ENCODE measurements at regions not wholly inside any gene's neighbourhood (a gene's known extent, or its start where the extent isn't known, plus 50 kb on each side); places are given as distances from the start of the nearest gene placed in this dataset.
A peak's percentile ranks its signal among the peaks of the same experiment; 100 is the strongest.

- ChIA-PET POLR2A (no interaction called here), CTCF (no interaction called here)
- no peak for DNase-seq (ENCODE audit: extremely low spot score)
- TF ChIP-seq ELF4 (IDR thresholded peaks at IDR 0.05), result no peak
- no peak for TF ChIP-seq FOXA1 (IDR thresholded peaks at IDR 0.05)
- TF ChIP-seq NFRKB (IDR thresholded peaks at IDR 0.05), result no peak
- no peak for TF ChIP-seq SUZ12 (IDR thresholded peaks at IDR 0.05)
- TF ChIP-seq, protein P1, sequence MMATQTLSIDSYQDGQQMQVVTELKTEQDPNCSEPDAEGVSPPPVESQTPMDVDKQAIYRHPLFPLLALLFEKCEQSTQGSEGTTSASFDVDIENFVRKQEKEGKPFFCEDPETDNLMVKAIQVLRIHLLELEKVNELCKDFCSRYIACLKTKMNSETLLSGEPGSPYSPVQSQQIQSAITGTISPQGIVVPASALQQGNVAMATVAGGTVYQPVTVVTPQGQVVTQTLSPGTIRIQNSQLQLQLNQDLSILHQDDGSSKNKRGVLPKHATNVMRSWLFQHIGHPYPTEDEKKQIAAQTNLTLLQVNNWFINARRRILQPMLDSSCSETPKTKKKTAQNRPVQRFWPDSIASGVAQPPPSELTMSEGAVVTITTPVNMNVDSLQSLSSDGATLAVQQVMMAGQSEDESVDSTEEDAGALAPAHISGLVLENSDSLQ (IDR thresholded peaks at IDR 0.05), result no peak
- TF ChIP-seq ARNT (IDR thresholded peaks at IDR 0.05), result no peak
- no peak for TF ChIP-seq L3MBTL2 (conservative IDR thresholded peaks at IDR 0.05)
- no peak for TF ChIP-seq FOXK2 (IDR thresholded peaks at IDR 0.05)
- TF ChIP-seq ZNF384 (IDR thresholded peaks at IDR 0.05), result no peak
- TF ChIP-seq BHLHE40 (IDR thresholded peaks at IDR 0.05; ENCODE audit: borderline replicate concordance), result no peak
- TF ChIP-seq LEF1 (IDR thresholded peaks at IDR 0.05; ENCODE audit: borderline replicate concordance), result no peak
- TF ChIP-seq CTBP1 (IDR thresholded peaks at IDR 0.05; ENCODE audit: borderline replicate concordance), result no peak
- TF ChIP-seq SP1 (IDR thresholded peaks at IDR 0.05), result no peak
- no peak for TF ChIP-seq TARDBP (IDR thresholded peaks at IDR 0.05)
Measured at GRCh38 chr4:129236351-129236750, 140.4 kb downstream of the C4orf33 start.

GRCh38 chr4:129239088-129239487 is 143.1 kb downstream of the C4orf33 start:
- ChIA-PET POLR2A (no interaction called here), CTCF (no interaction called here)
- TF ChIP-seq BHLHE40 (IDR thresholded peaks at IDR 0.05; ENCODE audit: borderline replicate concordance) (no peak), L3MBTL2 (conservative IDR thresholded peaks at IDR 0.05) (no peak), FOXK2 (IDR thresholded peaks at IDR 0.05) (no peak), NFRKB (IDR thresholded peaks at IDR 0.05) (no peak), HDGF (IDR thresholded peaks at IDR 0.05; ENCODE audit: borderline replicate concordance) (no peak), ELF4 (IDR thresholded peaks at IDR 0.05) (no peak), SP1 (IDR thresholded peaks at IDR 0.05) (no peak), LEF1 (IDR thresholded peaks at IDR 0.05; ENCODE audit: borderline replicate concordance) (no peak), CTBP1 (IDR thresholded peaks at IDR 0.05; ENCODE audit: borderline replicate concordance) (no peak)
- TF ChIP-seq, protein P1 (IDR thresholded peaks at IDR 0.05), result no peak
- DNase-seq (ENCODE audit: extremely low spot score), result no peak

DNA sequence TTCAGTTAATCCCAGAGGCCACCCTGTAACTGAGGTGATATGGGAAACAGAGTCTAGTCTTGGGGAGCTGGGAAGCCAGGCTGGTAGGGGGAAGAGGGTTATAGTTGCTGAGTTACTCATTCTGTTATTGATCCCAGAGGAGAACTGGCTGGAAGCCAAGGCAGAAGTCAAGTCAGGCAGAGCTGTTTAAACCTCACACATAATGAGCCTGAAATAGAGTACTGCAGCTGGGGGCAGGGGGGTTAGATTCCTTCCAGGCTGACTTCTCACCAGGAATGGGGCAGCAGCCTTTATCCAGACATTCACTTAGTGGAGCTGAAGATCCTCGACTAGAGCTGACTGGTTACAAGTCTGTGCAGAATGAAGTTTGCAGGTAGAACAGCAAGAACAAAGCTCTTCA is 144.9 kb downstream of the C4orf33 start:
- CTCF ChIA-PET, result no interaction called here
- DNase-seq (ENCODE audit: extremely low spot score), result no peak

GRCh38 chr4:129246145-129246544 is 150.2 kb downstream of the C4orf33 start:
- POLR2A ChIA-PET, result interaction anchor here (0.9 kb wide), 1 partner anchor 693 kb away, joined by 3 read pairs; no protein-coding TSS in a partner anchor

More for the DNA sequence above, 144.9 kb downstream of the C4orf33 start:
- TF ChIP-seq TARDBP (IDR thresholded peaks at IDR 0.05) (no peak), HDGF (IDR thresholded peaks at IDR 0.05; ENCODE audit: borderline replicate concordance) (no peak), BHLHE40 (IDR thresholded peaks at IDR 0.05; ENCODE audit: borderline replicate concordance) (no peak), LEF1 (IDR thresholded peaks at IDR 0.05; ENCODE audit: borderline replicate concordance) (no peak), FOXK2 (IDR thresholded peaks at IDR 0.05) (no peak), FOXM1 (IDR thresholded peaks at IDR 0.05; ENCODE audit: borderline replicate concordance) (no peak), ARNT (IDR thresholded peaks at IDR 0.05) (no peak), SUZ12 (IDR thresholded peaks at IDR 0.05) (no peak)
- TF ChIP-seq, protein P1 (IDR thresholded peaks at IDR 0.05), result no peak
- POLR2A ChIA-PET, result no interaction called here

GRCh38 chr4:129246910-129247461 is 151.0 kb downstream of the C4orf33 start:
- no peak for TF ChIP-seq HDGF (IDR thresholded peaks at IDR 0.05; ENCODE audit: borderline replicate concordance)
- TF ChIP-seq LEF1 (IDR thresholded peaks at IDR 0.05; ENCODE audit: borderline replicate concordance), result peak; percentile 64; the same call in 1 of the 2 replicates
- no peak for TF ChIP-seq SUZ12 (IDR thresholded peaks at IDR 0.05)
- no peak for TF ChIP-seq ELF4 (IDR thresholded peaks at IDR 0.05)
- TF ChIP-seq FOXA1 (IDR thresholded peaks at IDR 0.05), result peak; percentile 95
- no peak for TF ChIP-seq SP1 (IDR thresholded peaks at IDR 0.05)
- peak; percentile 69 for TF ChIP-seq CTBP1 (IDR thresholded peaks at IDR 0.05; ENCODE audit: borderline replicate concordance)
- TF ChIP-seq, protein P1 (IDR thresholded peaks at IDR 0.05), result peak; percentile 78
- TF ChIP-seq ZNF384 (IDR thresholded peaks at IDR 0.05), result no peak
- TF ChIP-seq ARNT (IDR thresholded peaks at IDR 0.05), result no peak
- peak; percentile 54 for DNase-seq (ENCODE audit: extremely low spot score)
- POLR2A ChIA-PET, result interaction anchor here (0.9 kb wide), 1 partner anchor 694 kb away, joined by 3 read pairs; no protein-coding TSS in a partner anchor
- CTCF ChIA-PET, result no interaction called here

More at GRCh38 chr4:129246145-129246544, 150.2 kb downstream of the C4orf33 start:
- DNase-seq (ENCODE audit: extremely low spot score), result no peak
- CTCF ChIA-PET, result interaction anchor here (0.7 kb wide), 1 partner anchor 12 kb away, joined by 3 read pairs; no protein-coding TSS in a partner anchor
- TF ChIP-seq, protein P1 (IDR thresholded peaks at IDR 0.05), result peak; percentile 63
- no peak for TF ChIP-seq LEF1 (IDR thresholded peaks at IDR 0.05; ENCODE audit: borderline replicate concordance)

Measured in HEK293T (cell line).